IMR-90 (cell line): ENCODE measurements at regions not wholly inside any gene's neighbourhood (a gene's known extent, or its start where the extent isn't known, plus 50 kb on each side); places are given as distances from the start of the nearest gene placed in this dataset.

ENCODE experiments used
- ATAC-seq: fragments of 200-7000 bp; cut with Tn5 transposase; 2 replicates; pipeline ENCODE4 v1.9.1; 2020; ENCODE audit warnings: low read depth, mild to moderate bottlenecking, moderate library complexity
- BruUV-seq: library from RNA; stranded (reverse); fragments of 400-500 nt; replicated peaks from 2 replicates; lab custom pipeline; 2021; lab: Mats Ljungman, UMichigan
- CTCF ChIA-PET: fragments of 300-600 bp; formaldehyde crosslinking; extraction: SDS; loops from one replicate; lab custom pipeline; 2021; ENCODE audit warnings: antibody characterized with exemption; lab: Yijun Ruan, JAX
- POLR2A ChIA-PET: fragments of 300-600 bp; sonication (Branson Sonifier 250); formaldehyde crosslinking; loops from one replicate; lab custom pipeline; 2022; ENCODE audit warnings: antibody characterized with exemption; ENCODE audit not compliant: unreplicated experiment; lab: Charles Lee
- DNase-seq: peaks from one replicate; pipeline ENCODE4 v3.0.0; 2013
- H2AFZ ChIP-seq: replicated peaks from 2 replicates; pipeline ENCODE3; 2013; ENCODE audit warnings: low read length, mild to moderate bottlenecking; ENCODE audit not compliant: poor library complexity
- H2AK5ac ChIP-seq: 2 replicates; pipeline ENCODE4 v1.6.1; 2013; ENCODE audit warnings: low read depth, low read length, inconsistent platforms
- H2AK9ac ChIP-seq: replicated peaks from 2 replicates; pipeline ENCODE3; 2013; ENCODE audit warnings: mild to moderate bottlenecking, low read depth, low read length, moderate library complexity; ENCODE audit not compliant: poor library complexity
- H2BK120ac ChIP-seq: 2 replicates; pipeline ENCODE4 v1.6.1; 2013; ENCODE audit warnings: low read depth, low read length, inconsistent platforms
- H2BK15ac ChIP-seq: 3 replicates; pipeline ENCODE4 v1.6.1; 2013; ENCODE audit warnings: low read depth, low read length, inconsistent platforms
- H2BK20ac ChIP-seq: 2 replicates; pipeline ENCODE4 v1.6.1; 2013; ENCODE audit warnings: low read depth, mild to moderate bottlenecking, inconsistent platforms, low read length, moderate library complexity
- H2BK5ac ChIP-seq: 2 replicates; pipeline ENCODE4 v1.6.1; 2013; ENCODE audit warnings: mild to moderate bottlenecking, low read depth, low read length, inconsistent platforms; ENCODE audit not compliant: poor library complexity, severe bottlenecking
- H3K14ac ChIP-seq: replicated peaks from 2 replicates; pipeline ENCODE4 v1.6.1; 2013; ENCODE audit warnings: low read depth, low read length, inconsistent platforms
- H3K18ac ChIP-seq: 2 replicates; pipeline ENCODE4 v1.6.1; 2013; ENCODE audit warnings: low read depth, low read length, control low read depth
- H3K23ac ChIP-seq: 2 replicates; pipeline ENCODE4 v1.6.1; 2013; ENCODE audit warnings: low read depth, low read length, inconsistent platforms
- H3K27ac ChIP-seq: 2 replicates; pipeline ENCODE4 v1.5.1; 2013; ENCODE audit warnings: mild to moderate bottlenecking, control low read depth, low read length; ENCODE audit not compliant: insufficient read depth
- H3K27me3 ChIP-seq: 2 replicates; pipeline ENCODE4 v1.6.1; 2013; ENCODE audit warnings: low read length; ENCODE audit not compliant: control insufficient read depth, insufficient read depth
- H3K36me3 ChIP-seq: 2 replicates; pipeline ENCODE4 v1.6.1; 2013; ENCODE audit warnings: low read length, mixed read lengths; ENCODE audit not compliant: control insufficient read depth, insufficient read depth
- H3K4ac ChIP-seq: 2 replicates; pipeline ENCODE4 v1.6.1; 2013; ENCODE audit warnings: low read depth, low read length, inconsistent platforms
- H3K4me1 ChIP-seq: 2 replicates; pipeline ENCODE4 v1.6.1; 2013; ENCODE audit warnings: low read length, mixed read lengths; ENCODE audit not compliant: control insufficient read depth, insufficient read depth
- H3K4me2 ChIP-seq: 2 replicates; pipeline ENCODE4 v1.6.1; 2013; ENCODE audit warnings: low read depth, mild to moderate bottlenecking, control low read depth, low read length, moderate library complexity
- H3K4me3 ChIP-seq: 2 replicates; pipeline ENCODE4 v1.5.1; 2013; ENCODE audit warnings: low read depth, mild to moderate bottlenecking, control low read depth, low read length, moderate library complexity; ENCODE audit not compliant: insufficient read depth
- H3K56ac ChIP-seq: 2 replicates; pipeline ENCODE4 v1.6.1; 2013; ENCODE audit warnings: low read length, inconsistent platforms; ENCODE audit not compliant: insufficient read depth; ENCODE audit errors: extremely low read depth
- H3K79me1 ChIP-seq, 2 experiments: 2 replicates each; pipeline ENCODE4 v1.6.1; 2013; ENCODE audit warnings: low read length in 2 of 2, inconsistent platforms in 1 of 2, low read depth in 1 of 2
- H3K9ac ChIP-seq: 2 replicates; pipeline ENCODE4 v1.6.1; 2013; ENCODE audit warnings: low read depth, low read length, control low read depth
- H3K9me1 ChIP-seq: 2 replicates; pipeline ENCODE4 v1.6.1; 2013; ENCODE audit warnings: low read length, inconsistent platforms; ENCODE audit not compliant: insufficient read depth
- H3K9me3 ChIP-seq: 2 replicates; pipeline ENCODE4 v1.6.1; 2013; ENCODE audit warnings: low read length; ENCODE audit not compliant: control insufficient read depth, insufficient read depth
- H4K20me1 ChIP-seq: 2 replicates; pipeline ENCODE4 v1.6.1; 2013; ENCODE audit warnings: low read length, inconsistent platforms; ENCODE audit not compliant: insufficient read depth
- H4K5ac ChIP-seq: 2 replicates; pipeline ENCODE4 v1.6.1; 2013; ENCODE audit warnings: mild to moderate bottlenecking, low read depth, low read length, control low read depth
- H4K8ac ChIP-seq, 2 experiments: 2 replicates each; pipeline ENCODE4 v1.6.1; 2013; ENCODE audit warnings: low read depth in 2 of 2, low read length in 2 of 2, control low read depth in 1 of 2, inconsistent platforms in 1 of 2
- H4K91ac ChIP-seq: 2 replicates; pipeline ENCODE4 v1.6.1; 2013; ENCODE audit warnings: low read depth, low read length, inconsistent platforms; ENCODE audit not compliant: insufficient read depth
- CEBPB ChIP-seq: IDR thresholded peaks from 2 replicates; pipeline ENCODE4 v1.6.1; 2012; ENCODE audit warnings: low read depth, low read length, improper control_type of control experiment
- ELK1 ChIP-seq: fragments of 150-350 bp; IDR thresholded peaks from 2 replicates; pipeline ENCODE4 v1.6.1; 2016; ENCODE audit warnings: low read depth, mild to moderate bottlenecking, low read length, moderate library complexity, borderline replicate concordance
- MAFK ChIP-seq: IDR thresholded peaks from 2 replicates; pipeline ENCODE4 v1.6.1; 2012; ENCODE audit warnings: low read depth, low read length, improper control_type of control experiment
- MAZ ChIP-seq: IDR thresholded peaks from 2 replicates; pipeline ENCODE4 v1.6.1; 2012; ENCODE audit warnings: low read depth, mild to moderate bottlenecking, low read length, improper control_type of control experiment, moderate library complexity, borderline replicate concordance
- NFE2L2 ChIP-seq: fragments of 150-350 bp; IDR thresholded peaks from 2 replicates; pipeline ENCODE4 v1.6.1; 2016; ENCODE audit warnings: low read depth, mild to moderate bottlenecking, low read length
- RAD21 ChIP-seq: IDR thresholded peaks from 2 replicates; pipeline ENCODE4 v1.6.1; 2012; ENCODE audit warnings: low read length, improper control_type of control experiment
- RCOR1 ChIP-seq: IDR thresholded peaks from 2 replicates; pipeline ENCODE4 v1.6.1; 2012; ENCODE audit warnings: mild to moderate bottlenecking, low read length, improper control_type of control experiment; ENCODE audit not compliant: insufficient replicate concordance
- RFX5 ChIP-seq: IDR thresholded peaks from 2 replicates; pipeline ENCODE4 v1.8.0; 2012; ENCODE audit warnings: low read depth, mild to moderate bottlenecking, low read length, moderate library complexity
- SMC3 ChIP-seq: fragments of 150-350 bp; IDR thresholded peaks from 2 replicates; pipeline ENCODE4 v1.6.1; 2016; ENCODE audit warnings: low read depth, mild to moderate bottlenecking, antibody characterized with exemption, low read length, moderate library complexity
- USF2 ChIP-seq: fragments of 150-350 bp; IDR thresholded peaks from 2 replicates; pipeline ENCODE4 v1.6.1; 2017; ENCODE audit warnings: mild to moderate bottlenecking, antibody characterized with exemption, low read length, low read depth
- WGBS, 2 experiments: methylation state at CpG; one replicate each; pipeline versions ENCODE4 v1.1.5 to v1.1.7; 2013; ENCODE audit warnings: missing lambda C conversion rate in 2 of 2; ENCODE audit not compliant: insufficient read length in 1 of 2; ENCODE audit errors: extremely low coverage in 2 of 2; 5-methylcytosine and 5-hydroxymethylcytosine counted together
- dilution Hi-C: fragments of 300-500 bp; cut with HindIII; formaldehyde crosslinking; loops from one replicate; pipeline ENCODE4 v1.14.3; 2018; ENCODE audit warnings: low sequenced_read_pairs; ENCODE audit not compliant: unreplicated experiment
- in situ Hi-C: fragments of 300-500 bp; cut with MboI; formaldehyde crosslinking; loops from 3 replicates; pipeline ENCODE4 v1.14.3; 2019; ENCODE audit warnings: low sequenced_read_pairs, inconsistent platforms, mixed read lengths
- intact Hi-C: fragments of 100-400 bp; cut with micrococcal nuclease; formaldehyde crosslinking; loops from 2 replicates; pipeline ENCODE4 v1.10.0; 2022

- H2AFZ ChIP-seq = no peak overlapping the region
- H3K4ac ChIP-seq = no peak overlapping the region
- H3K27me3 ChIP-seq = peaks cover 4% of the 10 kb centered on the region; the same call in 1 of the 2 replicates
- intact Hi-C loops (loop anchor here (10.0 kb wide), 1 partner anchor 176 kb away; no protein-coding TSS in a partner anchor), in situ Hi-C loops (no loop called here), dilution Hi-C loops (no loop called here)
- peaks cover under 1% of the 10 kb centered on the region for H3K4me1 ChIP-seq
- no peak overlapping the region for H4K5ac ChIP-seq
- no peak overlapping the region for H3K27ac ChIP-seq
- H2AK5ac ChIP-seq = no peak overlapping the region
- H2BK120ac ChIP-seq = no peak overlapping the region
- H3K79me1 ChIP-seq = no peaks in the 10 kb centered on the region
- no peak overlapping the region for H2BK15ac ChIP-seq
- H4K8ac ChIP-seq = no peak overlapping the region
- no peak overlapping the region for H2BK5ac ChIP-seq
- H3K9me1 ChIP-seq = no peaks in the 10 kb centered on the region
- CTCF ChIA-PET = no interaction called here
- ATAC-seq = no peak
- no peak overlapping the region for H3K4me3 ChIP-seq
- DNase-seq = no peak
- H3K56ac ChIP-seq = no peak overlapping the region
- BruUV-seq = no TSS peak
- no peak overlapping the region for H4K91ac ChIP-seq
- H3K9me3 ChIP-seq = no peaks in the 10 kb centered on the region
- H3K36me3 ChIP-seq = no peaks in the 10 kb centered on the region
- H2BK20ac ChIP-seq = no peak overlapping the region
- no peak overlapping the region for H2AK9ac ChIP-seq
- no peak overlapping the region for H3K4me2 ChIP-seq
- no peak overlapping the region for H3K23ac ChIP-seq
- no peak overlapping the region for H3K18ac ChIP-seq
- no peaks in the 10 kb centered on the region for H4K20me1 ChIP-seq
- POLR2A ChIA-PET = no interaction called here
- no peak overlapping the region for H3K14ac ChIP-seq
- no CpG with 5 or more reads among the region's 1 CpG for WGBS, 2 experiments
- H3K9ac ChIP-seq = no peak overlapping the region
- TF ChIP-seq ELK1 (no peak), CEBPB (no peak), SMC3 (no peak), RAD21 (no peak), USF2 (no peak), NFE2L2 (no peak), RCOR1 (no peak), MAZ (no peak), RFX5 (no peak), MAFK (no peak)
Observed at GRCh38 chr13:44058624-44059215, 179.0 kb downstream of the LACC1 start.
